Posterior vena cava (tissue), 2 donors: ENCODE measurements at regions not wholly inside any gene's neighbourhood (a gene's known extent, or its start where the extent isn't known, plus 50 kb on each side); places are given as distances from the start of the nearest gene placed in this dataset.

Experiments
- DNase-seq: peaks from one replicate; pipeline ENCODE4 v3.0.0-alpha.2; 2020; ENCODE audit warnings: low spot score
- intact Hi-C, 2 donors: fragments of 100-400 bp; cut with DNase I; formaldehyde crosslinking; loops; one replicate each; pipeline versions ENCODE4 v1.14.1 to v1.14.2; 2022 to 2023
- donor health status: DM: yes; HTN: yes; CAD: no.
- donor health status: DM: yes; HTN: yes; CAD: no.

DNA sequence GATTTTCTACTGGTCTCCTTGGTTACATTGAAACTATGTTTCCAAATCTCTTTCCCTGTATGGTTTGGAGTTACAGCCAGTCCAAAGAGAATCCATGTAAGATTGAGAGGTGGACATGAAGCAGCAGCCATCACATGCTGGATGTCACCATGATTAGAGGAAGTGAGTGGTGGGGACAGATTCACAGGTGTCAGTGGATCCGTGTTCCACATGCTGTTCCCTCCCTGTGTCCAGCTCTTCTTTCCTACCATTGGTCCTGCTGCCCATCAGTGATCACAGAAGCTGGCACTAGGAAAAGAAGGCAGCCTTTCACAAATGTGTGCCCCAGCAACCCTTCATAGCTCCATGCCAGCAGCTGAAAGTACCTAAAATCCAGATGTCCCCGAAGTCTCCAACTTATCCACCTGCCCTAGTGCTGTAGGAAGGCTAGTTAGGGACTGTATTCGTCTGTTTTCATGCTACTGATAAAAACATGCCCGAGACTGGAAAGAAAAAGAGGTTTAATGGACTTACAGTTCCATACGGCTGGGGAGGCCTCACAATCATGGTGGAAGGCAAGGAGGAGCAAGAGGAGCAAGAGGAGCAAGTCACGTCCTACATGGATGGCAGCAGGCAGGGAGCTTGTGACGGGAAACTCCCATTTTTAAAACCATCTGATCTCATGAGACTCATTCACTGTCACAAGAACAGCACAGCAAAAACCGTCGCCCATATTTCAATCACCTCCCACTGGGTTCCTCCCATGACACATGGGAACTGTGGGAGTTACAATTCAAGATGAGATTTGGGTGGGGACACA lies 207.5 kb downstream of the INSIG2 start:
- intact Hi-C loops = no loop called here
- no peak for DNase-seq

DNA sequence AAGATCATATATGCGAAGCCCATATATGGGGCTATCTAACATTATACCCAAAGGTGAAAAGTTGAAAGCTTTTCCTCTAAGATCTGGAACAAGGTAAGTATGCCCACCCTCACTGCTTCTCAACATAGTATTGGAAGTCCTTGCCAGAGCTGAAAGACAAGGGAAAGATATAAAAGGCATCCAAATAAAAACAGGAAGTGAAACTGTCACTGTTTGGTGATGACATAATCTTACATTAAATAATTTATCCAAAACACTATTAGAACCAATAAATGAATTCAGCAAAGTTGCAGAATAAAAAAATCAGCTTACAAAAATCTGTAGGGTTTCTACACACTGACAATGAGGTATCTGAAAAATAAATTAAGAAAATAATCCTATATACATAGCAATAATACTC lies 205.8 kb downstream of the INSIG2 start:
- intact Hi-C loops = no loop called here

DNA sequence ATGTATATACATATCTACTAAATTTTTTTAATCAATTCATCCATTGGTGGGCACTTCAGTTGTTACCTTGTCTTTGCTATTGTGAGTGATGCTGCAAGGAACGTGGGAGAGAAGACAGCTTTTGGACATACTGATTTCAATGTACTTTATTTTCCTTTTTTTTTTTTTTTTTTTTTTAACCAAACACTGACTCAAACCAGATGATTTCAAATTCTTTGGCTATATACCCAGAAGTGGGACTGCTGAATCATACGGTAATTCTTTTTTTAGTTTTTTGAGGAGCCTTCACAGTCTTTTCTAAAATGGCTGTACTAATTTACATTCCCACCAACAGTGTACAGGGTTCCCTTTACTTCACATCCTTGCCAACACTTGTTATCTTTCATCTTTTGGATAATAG lies 204.7 kb downstream of the INSIG2 start:
- intact Hi-C loops = no loop called here

More for the DNA sequence above, 205.8 kb downstream of the INSIG2 start:
- no peak for DNase-seq

DNA sequence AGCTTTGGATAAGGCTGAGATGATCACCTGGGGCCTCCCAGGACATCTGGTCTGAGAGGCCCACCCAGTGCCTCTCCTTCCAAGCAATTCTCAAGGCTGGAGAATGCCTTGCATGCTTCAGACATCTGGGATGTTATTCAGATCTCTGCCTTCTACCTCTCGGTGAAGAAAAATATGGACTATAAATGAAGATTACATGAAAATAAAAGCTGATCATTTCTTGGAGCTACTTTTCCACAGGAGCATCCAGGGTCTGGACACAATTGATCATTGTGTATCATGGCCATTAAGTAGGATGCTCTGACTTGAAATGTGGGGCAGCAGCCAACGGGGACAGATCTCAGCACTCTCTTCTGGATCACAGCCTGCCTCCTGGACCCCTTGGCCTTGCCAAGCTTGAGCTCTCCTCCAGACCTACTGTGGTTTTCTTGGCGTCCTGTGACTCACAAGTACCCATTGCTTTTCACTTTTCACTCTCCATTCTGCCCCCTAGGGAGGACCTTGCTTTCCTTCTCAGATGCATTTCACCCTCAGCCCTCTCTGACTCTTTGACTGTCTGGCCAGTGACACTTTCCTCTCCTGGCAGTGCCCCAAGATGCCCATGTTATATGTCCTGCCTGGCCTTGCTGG lies 203.1 kb downstream of the INSIG2 start:
- DNase-seq = no peak
- intact Hi-C loops = no loop called here

More for the DNA sequence above, 204.7 kb downstream of the INSIG2 start:
- DNase-seq = no peak

DNA sequence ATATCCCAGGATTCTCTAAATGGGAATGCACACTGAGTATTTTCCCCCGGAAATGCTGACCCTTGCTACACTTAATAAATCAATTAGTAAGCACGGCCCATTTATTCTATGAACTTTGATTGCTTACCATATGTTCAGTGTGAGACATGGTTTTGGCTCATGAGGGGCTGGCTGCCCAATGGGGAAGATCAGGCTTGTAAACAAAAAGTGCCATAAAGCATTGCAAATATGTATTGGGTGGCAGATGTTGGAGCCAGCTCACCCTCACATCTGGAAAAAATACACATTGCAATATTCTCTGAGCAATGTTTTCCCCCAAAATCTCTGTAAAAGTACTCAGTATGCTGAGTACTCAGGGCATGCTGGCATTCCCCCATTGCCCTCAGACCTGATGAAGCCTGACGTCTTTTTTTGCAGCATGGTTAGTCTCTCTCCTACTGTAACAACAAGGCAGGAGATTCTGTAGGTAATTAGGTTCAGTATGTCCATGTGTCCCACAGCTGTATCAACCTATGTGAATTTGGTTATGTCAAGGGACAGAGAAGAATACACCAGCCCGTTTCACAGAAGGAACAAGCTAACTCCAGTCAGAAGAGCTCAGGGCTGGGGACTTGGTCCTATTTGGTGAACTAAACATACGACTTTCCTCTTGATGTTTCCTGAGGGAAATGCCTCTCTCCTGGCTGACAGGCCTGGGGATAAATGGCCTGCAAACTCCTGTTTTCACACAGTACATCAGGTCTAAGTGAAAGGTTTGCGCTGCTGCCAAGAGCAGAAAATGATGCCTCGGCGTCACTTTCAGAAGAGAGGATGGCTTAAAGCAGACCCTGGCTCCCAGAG lies 202.4 kb downstream of the INSIG2 start:
- intact Hi-C loops = no loop called here
- DNase-seq = no peak

DNA sequence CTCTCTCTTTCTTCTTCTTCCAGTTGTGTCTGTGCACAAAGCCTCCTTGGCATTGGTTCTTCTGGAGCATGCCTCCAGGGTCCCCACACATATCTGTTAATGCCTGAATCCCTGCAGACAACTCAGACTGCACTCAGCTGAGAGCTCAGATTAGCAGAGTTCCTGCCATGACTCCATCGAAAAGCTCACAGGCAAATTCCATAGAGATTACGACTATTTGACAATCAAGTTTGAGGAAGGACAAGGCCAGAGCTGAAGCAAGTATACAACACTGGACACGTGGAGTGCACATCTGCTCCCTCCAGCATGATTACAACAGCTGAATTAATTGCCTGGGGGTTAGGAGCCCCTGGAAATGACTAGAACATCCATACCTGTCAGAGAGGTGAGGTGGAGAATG lies 190.7 kb downstream of the INSIG2 start:
- no peak for DNase-seq
- intact Hi-C loops = no loop called here

DNA sequence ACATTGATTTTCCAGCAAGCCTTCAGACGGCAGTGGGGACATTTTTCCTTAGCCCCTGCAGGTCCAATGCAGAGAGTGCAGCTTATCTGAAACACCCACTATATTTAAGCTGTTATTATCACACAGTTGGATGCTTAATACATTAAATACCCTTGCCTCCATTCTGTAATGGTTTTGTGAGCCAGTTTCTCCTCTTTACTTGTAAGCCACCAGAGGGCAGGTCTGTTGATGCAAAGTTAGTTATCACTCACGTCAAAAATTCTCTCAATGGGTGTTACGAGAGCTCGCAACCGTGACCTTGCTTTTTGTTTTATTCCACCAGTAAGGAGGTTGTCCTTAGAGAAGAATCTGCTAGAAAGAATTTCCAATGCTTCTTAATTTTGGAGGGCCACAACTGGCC lies 189.8 kb downstream of the INSIG2 start:
- intact Hi-C loops = no loop called here
- no peak for DNase-seq

DNA sequence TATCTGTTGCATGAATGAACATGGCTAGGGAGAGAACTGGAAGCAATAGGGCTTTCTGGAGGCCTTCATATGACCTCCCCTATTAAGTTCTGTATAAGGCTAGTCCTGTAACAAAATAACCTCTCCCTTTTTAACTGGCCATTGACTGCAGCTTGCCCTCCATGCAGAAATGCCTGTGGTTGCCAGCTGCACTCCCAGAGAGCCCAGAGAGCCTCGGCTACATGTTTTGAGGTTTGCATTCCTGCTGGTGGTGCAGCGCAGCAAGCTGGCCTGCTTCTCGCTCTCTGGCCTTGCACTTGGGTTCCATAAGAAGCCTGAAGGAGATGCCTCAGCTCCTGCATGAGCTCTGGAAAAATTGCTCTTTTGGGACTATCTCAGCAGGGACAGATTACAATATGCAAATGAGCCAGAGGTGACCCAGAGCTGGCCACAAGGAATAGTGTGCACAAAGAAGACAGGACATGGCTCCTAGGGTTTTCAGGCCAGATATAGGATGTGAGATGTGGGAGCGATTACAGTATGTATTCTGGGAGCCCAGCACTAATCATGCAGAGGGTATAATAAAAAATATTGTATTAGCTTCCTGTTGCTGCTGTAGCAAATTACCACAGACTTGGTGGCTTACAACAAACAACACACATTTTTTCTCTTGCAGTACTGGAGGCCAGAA lies 186.7 kb downstream of the INSIG2 start:
- intact Hi-C loops = no loop called here
- no peak for DNase-seq

DNA sequence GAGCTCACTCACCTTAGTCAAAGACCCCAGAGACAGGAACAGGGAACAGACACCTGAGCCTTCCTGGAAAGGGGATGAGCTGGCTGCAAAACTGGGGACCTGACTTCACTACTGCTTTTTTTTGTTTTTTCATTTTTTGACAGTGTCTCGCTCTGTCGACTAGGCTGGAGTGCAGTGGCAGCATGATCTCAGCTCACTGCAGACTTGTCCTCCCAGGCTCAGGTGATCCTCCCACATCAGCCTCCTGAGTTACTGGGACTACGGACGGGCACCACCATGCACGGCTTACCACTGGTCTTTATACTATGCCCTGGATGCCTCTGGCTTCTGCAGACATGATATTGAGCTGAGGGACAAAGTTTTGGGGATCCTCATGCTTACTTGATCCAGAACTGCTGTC lies 184.1 kb downstream of the INSIG2 start:
- intact Hi-C loops = no loop called here
- no peak for DNase-seq

DNA sequence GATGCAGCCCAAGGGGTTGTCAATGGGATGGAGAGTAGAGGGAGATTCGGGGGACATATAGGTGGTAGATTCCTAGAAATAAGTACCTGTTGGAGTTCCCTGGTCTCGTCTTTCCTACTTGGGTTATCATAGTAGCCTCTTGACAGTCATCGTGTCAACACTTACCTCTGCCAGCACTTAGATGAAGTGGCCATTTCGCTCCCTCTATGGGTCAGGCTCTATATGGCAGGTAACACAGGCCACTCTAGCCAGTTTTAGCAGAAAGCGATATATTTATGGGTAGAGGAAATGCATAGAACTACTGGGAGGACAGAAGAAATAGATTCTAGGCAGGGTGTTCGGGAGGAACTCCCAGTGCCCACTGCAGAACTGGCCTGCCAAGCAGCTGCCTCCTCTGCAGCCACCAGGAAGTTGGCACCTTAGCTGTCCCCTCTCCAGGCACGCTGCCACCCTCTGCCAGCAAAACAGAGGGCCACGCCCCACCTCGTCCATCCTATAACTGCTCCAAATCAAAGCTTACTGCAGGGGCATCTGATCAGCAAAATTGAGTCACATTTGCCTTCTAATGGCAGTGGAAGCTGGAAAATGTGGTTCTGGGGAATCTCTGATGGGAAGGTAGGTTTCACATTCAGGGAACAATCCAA lies 181.3 kb downstream of the INSIG2 start:
- no peak for DNase-seq
- intact Hi-C loops = no loop called here

DNA sequence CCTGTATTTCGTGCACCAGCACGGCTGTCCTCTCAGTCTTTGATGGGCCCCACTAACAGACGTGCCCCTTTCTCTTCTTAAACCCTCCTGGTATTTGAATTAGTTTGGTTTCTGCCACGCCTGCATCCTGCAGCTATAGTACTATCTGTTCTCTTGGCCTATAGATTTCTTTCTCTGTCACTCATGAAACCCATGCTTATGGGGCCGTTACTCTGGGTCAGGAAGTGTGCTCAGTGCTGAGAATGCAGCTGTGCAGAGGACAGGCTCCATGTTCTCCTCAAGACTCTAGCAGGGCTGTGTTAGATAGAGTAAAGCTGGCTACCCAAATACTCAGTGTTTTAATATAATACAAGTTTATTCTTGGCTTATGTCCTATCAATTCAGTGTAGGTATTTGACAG lies 180.0 kb downstream of the INSIG2 start:
- intact Hi-C loops = no loop called here
- no peak for DNase-seq

DNA sequence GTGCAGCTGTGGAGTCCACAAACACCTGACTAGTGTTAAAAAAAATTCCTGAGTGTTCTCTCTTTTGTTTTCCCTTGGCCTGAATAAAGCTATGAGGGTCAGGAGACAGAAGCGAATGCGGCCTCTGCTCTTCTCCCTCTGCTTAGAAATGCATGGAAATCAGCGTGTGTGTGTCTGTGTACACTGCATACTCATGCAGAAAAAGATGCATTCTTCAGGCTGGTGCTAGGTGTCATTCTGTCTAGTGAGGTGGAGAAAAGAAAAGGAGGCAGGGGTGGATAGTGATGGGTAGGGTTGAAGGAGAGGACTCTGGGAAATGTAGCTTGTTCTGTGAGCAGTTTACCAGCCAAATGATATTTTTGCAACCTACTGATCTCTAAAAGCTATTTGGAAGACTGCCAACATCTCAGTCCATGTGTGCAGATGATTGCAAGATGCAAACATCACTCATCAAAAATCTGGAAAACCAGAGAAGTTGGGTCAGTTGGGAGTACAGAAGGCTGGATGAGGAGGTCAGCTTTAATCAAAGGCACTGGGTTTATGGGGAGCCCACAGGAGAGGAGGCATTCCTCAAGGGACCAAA lies 177.7 kb downstream of the INSIG2 start:
- DNase-seq = no peak
- intact Hi-C loops = no loop called here

DNA sequence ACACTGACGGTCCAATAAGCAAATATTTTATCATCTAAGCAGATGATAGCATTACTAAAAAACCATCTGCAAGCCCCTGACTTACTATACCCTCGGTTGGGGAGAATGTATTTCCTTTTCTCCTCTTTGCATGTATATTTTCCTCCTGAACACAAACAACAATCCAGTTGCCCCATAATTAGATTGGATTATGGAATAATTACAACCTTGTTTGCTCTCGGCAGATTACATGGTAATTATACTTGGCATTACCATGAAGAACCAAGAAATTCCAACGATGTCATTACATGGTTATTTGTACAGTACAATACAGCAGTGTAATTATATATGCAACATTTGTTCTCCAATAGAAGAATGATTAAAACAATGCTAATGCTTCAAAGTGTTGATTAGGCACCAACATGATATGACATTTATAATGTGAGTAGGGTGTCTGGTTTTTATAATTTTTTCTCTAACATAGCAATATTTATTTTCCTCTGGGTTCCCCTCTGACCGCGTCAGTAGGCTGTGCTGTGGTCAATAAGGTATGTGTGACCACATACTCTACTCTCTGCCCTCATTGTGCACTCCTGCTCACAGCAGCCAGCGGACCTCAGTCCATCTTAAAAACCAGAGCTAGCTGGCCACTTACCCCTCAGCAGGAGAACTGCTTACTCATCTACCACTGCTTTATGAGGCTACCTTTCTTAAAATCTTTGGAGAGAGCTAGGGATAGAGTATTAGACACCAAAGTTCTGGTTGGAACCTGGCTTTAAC lies 176.1 kb downstream of the INSIG2 start:
- intact Hi-C loops = no loop called here
- no peak for DNase-seq

DNA sequence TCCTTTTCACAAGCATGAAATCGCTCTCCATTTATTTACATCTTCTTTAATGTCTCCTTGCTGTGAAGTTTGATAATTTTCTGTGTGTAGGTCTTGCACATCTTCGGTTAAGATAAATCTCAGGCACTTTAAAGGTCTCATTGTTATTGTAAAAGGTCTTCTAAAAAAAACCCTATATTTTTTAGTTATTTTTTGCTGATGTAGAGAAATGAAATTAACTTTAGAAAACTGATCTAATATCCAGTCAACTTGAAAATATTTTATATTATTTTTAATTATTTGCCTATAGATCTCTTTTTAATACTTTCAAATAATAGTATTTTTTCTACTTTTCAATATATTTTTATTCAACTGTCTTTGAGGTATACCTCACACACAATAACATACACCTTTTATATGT lies 169.4 kb downstream of the INSIG2 start:
- intact Hi-C loops = no loop called here

DNA sequence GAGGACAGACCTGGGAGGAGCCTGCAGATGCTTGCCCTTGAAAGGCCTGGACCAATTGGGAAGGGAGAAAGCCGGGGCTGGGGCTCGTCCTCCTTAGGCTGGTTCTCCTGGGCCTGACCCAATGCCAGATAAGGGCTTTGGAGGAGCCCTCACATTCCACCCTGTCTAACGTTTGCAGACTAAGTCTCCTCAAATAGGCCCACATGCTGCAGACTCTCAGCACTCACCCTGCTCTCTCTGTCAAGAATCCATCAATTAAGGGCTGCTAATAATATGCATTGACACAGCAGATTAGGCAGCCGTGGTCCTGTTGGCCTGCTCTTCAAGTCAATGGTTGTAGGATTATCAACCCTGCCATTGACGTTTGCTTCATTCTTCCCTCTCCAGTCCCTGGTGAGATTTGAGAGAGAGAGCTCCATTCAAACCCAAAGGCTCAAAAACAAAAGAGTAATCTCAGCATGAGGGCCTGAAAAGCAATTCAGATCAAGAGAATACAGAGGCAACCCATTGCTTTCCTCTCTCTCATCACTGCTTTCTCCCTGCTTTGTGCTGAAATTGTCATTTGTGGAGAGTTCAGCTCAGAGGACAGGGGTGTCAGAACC lies 167.6 kb downstream of the INSIG2 start:
- DNase-seq = no peak
- intact Hi-C loops = no loop called here

More for the DNA sequence above, 169.4 kb downstream of the INSIG2 start:
- DNase-seq = no peak

DNA sequence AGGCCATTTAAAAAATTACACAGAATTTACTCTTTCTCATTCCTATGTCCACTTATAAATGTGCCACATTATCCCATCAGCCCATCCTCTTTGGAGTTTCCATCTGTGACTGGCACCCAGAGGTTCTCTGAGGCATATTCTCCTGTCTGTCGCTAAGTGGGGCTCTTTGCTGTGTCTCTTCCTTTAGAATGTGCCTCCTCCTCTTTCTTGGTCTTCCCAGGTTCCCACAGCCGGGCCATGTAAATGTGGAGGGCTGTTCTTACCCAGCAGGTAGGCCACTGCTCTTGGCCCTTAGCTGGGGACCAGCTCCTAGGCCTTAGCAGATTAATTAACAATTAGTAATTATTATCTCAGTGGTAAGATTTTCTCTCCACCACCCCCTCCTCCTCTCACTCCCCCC lies 167.0 kb downstream of the INSIG2 start:
- intact Hi-C loops = no loop called here
- no peak for DNase-seq

DNA sequence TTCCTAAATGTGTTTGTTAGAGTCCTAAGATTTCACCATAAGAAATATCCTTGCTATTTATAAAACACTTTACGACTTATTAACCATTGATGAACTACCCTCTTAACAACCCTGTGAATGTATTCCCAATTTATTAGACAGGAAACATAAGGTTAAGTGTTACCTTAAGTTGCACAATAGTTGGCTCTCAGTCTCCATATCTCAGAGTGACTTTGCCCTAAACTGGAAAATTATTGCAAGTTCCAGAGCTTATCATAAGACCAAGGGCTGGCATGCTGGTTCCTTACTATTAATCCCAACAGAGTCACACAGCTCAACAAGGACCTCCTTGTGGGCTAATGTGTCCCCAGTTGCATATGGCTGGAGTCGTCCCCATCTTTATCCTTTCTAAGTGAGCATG lies 165.8 kb downstream of the INSIG2 start:
- no peak for DNase-seq
- intact Hi-C loops = loop anchor here in 1 of 2 donors (1.0 kb wide), 1 partner anchor 13 kb away; no protein-coding TSS in a partner anchor

DNA sequence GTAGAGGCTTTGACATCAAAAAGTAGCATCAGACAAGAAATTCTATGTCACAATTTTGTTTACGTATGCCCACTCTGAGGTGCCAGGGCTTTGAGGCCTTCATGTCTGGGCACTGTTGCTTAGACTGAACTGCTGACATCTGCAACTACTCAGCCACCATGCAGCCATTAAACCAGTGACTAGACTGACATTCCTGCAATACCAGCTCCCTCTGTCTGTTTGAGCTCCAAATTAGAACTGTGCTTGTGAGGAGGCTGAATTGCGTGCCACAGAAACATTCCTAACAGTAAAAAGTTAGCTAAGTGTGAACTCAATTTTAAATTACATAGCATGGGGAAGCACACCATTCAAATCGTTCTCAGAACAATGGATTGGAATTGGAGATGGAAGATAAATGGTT lies 163.2 kb downstream of the INSIG2 start:
- no peak for DNase-seq
- intact Hi-C loops = no loop called here
